Astrocyte (in vitro differentiated cells and primary cell): ENCODE measurements at regions not wholly inside any gene's neighbourhood (a gene's known extent, or its start where the extent isn't known, plus 50 kb on each side); places are given as distances from the start of the nearest gene placed in this dataset.

Experiments used
- DNase-seq: peaks from one replicate; pipeline ENCODE4 v3.0.0-alpha.2; 2010; ENCODE audit warnings: low read depth
- FAIRE-seq: peaks from 2 replicates; lab custom pipeline; 2011; peaks lifted over from hg19 to GRCh38; lab: Jason Lieb, UNC
- H2AFZ ChIP-seq: 2 replicates; pipeline ENCODE4 v1.6.0; 2012; ENCODE audit warnings: low read depth, low read length, inconsistent platforms
- H3K27ac ChIP-seq: 2 replicates; pipeline ENCODE4 v1.5.1; 2011; ENCODE audit warnings: low read depth, low read length, inconsistent platforms
- H3K27me3 ChIP-seq: 2 replicates; pipeline ENCODE4 v1.6.0; 2011; ENCODE audit warnings: low read length, inconsistent platforms; ENCODE audit not compliant: insufficient read depth
- H3K36me3 ChIP-seq: 2 replicates; pipeline ENCODE4 v1.5.1; 2011; ENCODE audit warnings: low read length, inconsistent platforms; ENCODE audit not compliant: insufficient read depth
- H3K4me1 ChIP-seq: 2 replicates; pipeline ENCODE4 v1.5.1; 2011; ENCODE audit warnings: low read length, inconsistent platforms; ENCODE audit not compliant: insufficient read depth
- H3K4me2 ChIP-seq: 2 replicates; pipeline ENCODE4 v1.6.0; 2012; ENCODE audit warnings: low read length, inconsistent platforms
- H3K4me3 ChIP-seq: 2 replicates; pipeline ENCODE4 v1.5.1; 2011; ENCODE audit warnings: low read depth, mild to moderate bottlenecking, low read length, inconsistent platforms; ENCODE audit not compliant: insufficient read depth
- H3K79me2 ChIP-seq: 2 replicates; pipeline ENCODE4 v1.6.0; 2012; ENCODE audit warnings: mild to moderate bottlenecking, low read length, inconsistent platforms; ENCODE audit not compliant: insufficient read depth
- H3K9ac ChIP-seq: 2 replicates; pipeline ENCODE4 v1.6.0; 2012; ENCODE audit warnings: mild to moderate bottlenecking, low read length, inconsistent platforms
- H3K9me3 ChIP-seq: 2 replicates; pipeline ENCODE4 v1.5.1; 2012; ENCODE audit warnings: low read depth, mild to moderate bottlenecking, low read length, inconsistent platforms; ENCODE audit not compliant: insufficient read depth
- H4K20me1 ChIP-seq: 2 replicates; pipeline ENCODE4 v1.6.0; 2012; ENCODE audit warnings: low read length, inconsistent platforms; ENCODE audit not compliant: insufficient read depth
- H3K27ac Mint-ChIP-seq: one replicate; pipeline ENCODE4 v1.8.0; 2021; ENCODE audit warnings: mild to moderate bottlenecking, mixed read lengths; ENCODE audit not compliant: unreplicated experiment
- H3K27me3 Mint-ChIP-seq: one replicate; pipeline ENCODE4 v1.8.0; 2021; ENCODE audit warnings: low read depth, mixed read lengths; ENCODE audit not compliant: unreplicated experiment
- H3K36me3 Mint-ChIP-seq: one replicate; pipeline ENCODE4 v1.8.0; 2021; ENCODE audit warnings: low read depth, mixed read lengths; ENCODE audit not compliant: unreplicated experiment
- H3K4me1 Mint-ChIP-seq: one replicate; pipeline ENCODE4 v1.8.0; 2021; ENCODE audit warnings: low read depth, mixed read lengths; ENCODE audit not compliant: unreplicated experiment
- H3K4me3 Mint-ChIP-seq: one replicate; pipeline ENCODE4 v1.8.0; 2021; ENCODE audit warnings: mild to moderate bottlenecking, moderate library complexity, mixed read lengths; ENCODE audit not compliant: unreplicated experiment
- H3K9me3 Mint-ChIP-seq: one replicate; pipeline ENCODE4 v1.8.0; 2021; ENCODE audit warnings: mild to moderate bottlenecking, mixed read lengths; ENCODE audit not compliant: unreplicated experiment
- EZH2 ChIP-seq: IDR thresholded peaks from 2 replicates; pipeline ENCODE4 v1.6.1; 2012; ENCODE audit warnings: mild to moderate bottlenecking, low read length, inconsistent platforms; ENCODE audit not compliant: insufficient read depth
- TF ChIP-seq, protein P1 (sequence below): IDR thresholded peaks from 2 replicates; pipeline ENCODE4 v1.5.1; 2011; ENCODE audit warnings: low read depth, mild to moderate bottlenecking, inconsistent platforms, low read length, moderate library complexity; ENCODE audit not compliant: insufficient read depth

- H3K4me3 Mint-ChIP-seq, result no peak overlapping the region
Observed at GRCh38 chr14:62017651-62018230, 255.5 kb downstream of the SNAPC1 start.

DNA sequence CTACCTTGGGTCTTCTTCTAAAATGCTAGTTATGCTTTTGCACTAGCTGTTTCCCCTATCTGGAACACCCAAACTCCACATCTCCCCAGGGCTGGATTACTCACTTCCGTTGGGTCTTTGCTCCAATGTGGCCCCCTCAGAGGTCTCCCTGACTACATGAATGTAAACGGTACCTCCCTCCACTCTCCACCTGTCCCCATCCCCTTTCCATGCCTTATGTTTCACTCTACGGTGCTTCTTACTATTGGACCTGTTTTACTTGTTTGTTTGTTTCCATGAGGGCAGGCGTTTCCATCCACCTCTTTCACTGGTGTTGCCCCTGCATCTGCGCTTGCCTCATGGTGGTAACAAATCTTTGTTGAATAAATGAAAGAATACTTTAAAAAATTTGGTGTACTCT, 256.4 kb downstream of the SNAPC1 start:
- Histone ChIP-seq H3K9me3 (no peaks in the 10 kb centered on the region), H3K4me1 (no peaks in the 10 kb centered on the region), H3K36me3 (no peaks in the 10 kb centered on the region), H3K9ac (no peak overlapping the region), H3K79me2 (no peaks in the 10 kb centered on the region), H3K4me3 (no peak overlapping the region), H3K27ac (no peak overlapping the region), H3K27me3 (no peaks in the 10 kb centered on the region), H2AFZ (no peak overlapping the region), H4K20me1 (no peaks in the 10 kb centered on the region), H3K4me2 (no peak overlapping the region)
- peaks cover 3% of the 10 kb centered on the region for H3K9me3 Mint-ChIP-seq
- TF ChIP-seq, protein P1, sequence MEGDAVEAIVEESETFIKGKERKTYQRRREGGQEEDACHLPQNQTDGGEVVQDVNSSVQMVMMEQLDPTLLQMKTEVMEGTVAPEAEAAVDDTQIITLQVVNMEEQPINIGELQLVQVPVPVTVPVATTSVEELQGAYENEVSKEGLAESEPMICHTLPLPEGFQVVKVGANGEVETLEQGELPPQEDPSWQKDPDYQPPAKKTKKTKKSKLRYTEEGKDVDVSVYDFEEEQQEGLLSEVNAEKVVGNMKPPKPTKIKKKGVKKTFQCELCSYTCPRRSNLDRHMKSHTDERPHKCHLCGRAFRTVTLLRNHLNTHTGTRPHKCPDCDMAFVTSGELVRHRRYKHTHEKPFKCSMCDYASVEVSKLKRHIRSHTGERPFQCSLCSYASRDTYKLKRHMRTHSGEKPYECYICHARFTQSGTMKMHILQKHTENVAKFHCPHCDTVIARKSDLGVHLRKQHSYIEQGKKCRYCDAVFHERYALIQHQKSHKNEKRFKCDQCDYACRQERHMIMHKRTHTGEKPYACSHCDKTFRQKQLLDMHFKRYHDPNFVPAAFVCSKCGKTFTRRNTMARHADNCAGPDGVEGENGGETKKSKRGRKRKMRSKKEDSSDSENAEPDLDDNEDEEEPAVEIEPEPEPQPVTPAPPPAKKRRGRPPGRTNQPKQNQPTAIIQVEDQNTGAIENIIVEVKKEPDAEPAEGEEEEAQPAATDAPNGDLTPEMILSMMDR, result no peak
- TF ChIP-seq EZH2, result no peak
- no peaks in the 10 kb centered on the region for H3K27me3 Mint-ChIP-seq
- DNase-seq, result no peak
- peaks cover 8% of the 10 kb centered on the region for H3K4me1 Mint-ChIP-seq
- no peak overlapping the region for H3K27ac Mint-ChIP-seq
- H3K4me3 Mint-ChIP-seq, result no peak overlapping the region
- no peak for FAIRE-seq
- no peaks in the 10 kb centered on the region for H3K36me3 Mint-ChIP-seq

More at GRCh38 chr14:62017651-62018230, 255.5 kb downstream of the SNAPC1 start:
- Histone ChIP-seq H4K20me1 (no peaks in the 10 kb centered on the region), H3K4me3 (no peak overlapping the region), H3K27me3 (no peaks in the 10 kb centered on the region), H3K27ac (no peak overlapping the region), H3K79me2 (no peaks in the 10 kb centered on the region), H3K9me3 (no peaks in the 10 kb centered on the region), H3K4me1 (no peaks in the 10 kb centered on the region), H3K36me3 (no peaks in the 10 kb centered on the region), H3K9ac (no peak overlapping the region), H3K4me2 (no peak overlapping the region), H2AFZ (no peak overlapping the region)
- Mint-ChIP-seq H3K9me3 (peaks cover 3% of the 10 kb centered on the region), H3K36me3 (no peaks in the 10 kb centered on the region), H3K27ac (no peak overlapping the region), H3K27me3 (no peaks in the 10 kb centered on the region), H3K4me1 (peaks cover 8% of the 10 kb centered on the region)
- DNase-seq, result no peak
- no peak for FAIRE-seq
- TF ChIP-seq, protein P1, result no peak
- no peak for TF ChIP-seq EZH2

DNA sequence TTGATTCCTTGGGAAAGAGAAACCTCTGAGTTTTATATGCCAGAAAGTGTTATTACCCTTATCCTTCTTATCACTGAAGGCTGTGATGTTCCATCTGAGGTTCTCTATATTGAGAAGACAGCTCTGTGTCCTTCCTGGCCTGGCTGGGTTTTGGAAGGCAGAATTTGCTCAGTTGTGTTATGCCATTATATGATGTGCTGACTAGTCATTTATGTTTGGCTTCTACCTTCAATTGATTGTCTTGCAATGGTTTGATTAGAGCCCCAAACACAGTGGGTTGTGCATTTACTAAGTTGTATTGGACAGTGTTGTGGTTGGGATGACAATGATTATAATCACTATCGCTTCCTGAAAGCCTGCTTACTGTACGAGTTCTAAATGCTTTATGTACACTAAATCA, 265.7 kb downstream of the SNAPC1 start:
- Mint-ChIP-seq H3K36me3 (no peaks in the 10 kb centered on the region), H3K27me3 (no peaks in the 10 kb centered on the region), H3K9me3 (no peaks in the 10 kb centered on the region), H3K27ac (no peak overlapping the region), H3K4me3 (no peak overlapping the region), H3K4me1 (no peaks in the 10 kb centered on the region)
- FAIRE-seq, result no peak
- Histone ChIP-seq H4K20me1 (no peaks in the 10 kb centered on the region), H3K27me3 (no peaks in the 10 kb centered on the region), H2AFZ (no peak overlapping the region), H3K36me3 (no peaks in the 10 kb centered on the region), H3K9ac (no peak overlapping the region), H3K27ac (no peak overlapping the region), H3K79me2 (no peaks in the 10 kb centered on the region), H3K4me2 (no peak overlapping the region), H3K4me1 (no peaks in the 10 kb centered on the region), H3K4me3 (no peak overlapping the region), H3K9me3 (no peaks in the 10 kb centered on the region)
- TF ChIP-seq, protein P1, result no peak
- no peak for TF ChIP-seq EZH2
- no peak for DNase-seq
